ENCODE measurements at regions not wholly inside any gene's neighbourhood (a gene's known extent, or its start where the extent isn't known, plus 50 kb on each side); places are given as distances from the start of the nearest gene placed in this dataset.

GRCh38 chr2:183680573-183680972 is 556.3 kb downstream of the NUP35 start:
- TF ChIP-seq CTCF (optimal IDR thresholded peaks at IDR 0.05 in 1 of 3, IDR thresholded peaks at IDR 0.05 in 1 of 3, conservative IDR thresholded peaks at IDR 0.05 in 1 of 3; ENCODE audit: extremely low read depth in 1 of 3, insufficient read depth in 2 of 3, low read length in 3 of 3) (no peak), EZH2 (IDR thresholded peaks at IDR 0.05; ENCODE audit: low read length) (no peak)
- Histone ChIP-seq H3K9me1 (ENCODE audit: control insufficient read depth, extremely low read depth, insufficient read depth, low read length) (no peaks in the 10 kb centered on the region), H3K79me2 (ENCODE audit: control insufficient read depth, insufficient read depth, low read length) (no peaks in the 10 kb centered on the region), H3K9ac (ENCODE audit: control insufficient read depth, extremely low read depth, insufficient read depth, low read length) (no peak overlapping the region), H2AFZ (ENCODE audit: control insufficient read depth, low read length) (no peak overlapping the region), H3K4me1 (ENCODE audit: control insufficient read depth, extremely low read depth, insufficient read depth, low read length) (no peaks in the 10 kb centered on the region), H3K4me3 (ENCODE audit: control insufficient read depth in 2 of 3, extremely low read depth in 1 of 3, insufficient read depth in 2 of 3, low read depth in 1 of 3, low read length in 3 of 3) (no peak overlapping the region), H4K20me1 (ENCODE audit: control insufficient read depth, extremely low read depth, insufficient read depth, low read length) (no peaks in the 10 kb centered on the region), H3K4me2 (ENCODE audit: control insufficient read depth, extremely low read depth, insufficient read depth, low read depth, low read length) (no peak overlapping the region), H3K9me3 (ENCODE audit: control insufficient read depth, low read depth, low read length) (no peaks in the 10 kb centered on the region), H3K36me3 (ENCODE audit: control insufficient read depth in 2 of 2, extremely low read depth in 1 of 2, insufficient read depth in 2 of 2, low read length in 2 of 2) (no peaks in the 10 kb centered on the region), H3K27ac (ENCODE audit: control insufficient read depth, insufficient read depth, low read length) (no peak overlapping the region), H3K27me3 (ENCODE audit: control insufficient read depth, extremely low read depth, insufficient read depth, low read length) (no peaks in the 10 kb centered on the region)
- dilution Hi-C loops (cut with MboI; ENCODE audit: extremely low pct_ligation_motif_present, low sequenced_read_pairs), result no loop called here
- DNase-seq (ENCODE audit: low read depth, low spot score), result no peak
- FAIRE-seq, result no peak

DNA sequence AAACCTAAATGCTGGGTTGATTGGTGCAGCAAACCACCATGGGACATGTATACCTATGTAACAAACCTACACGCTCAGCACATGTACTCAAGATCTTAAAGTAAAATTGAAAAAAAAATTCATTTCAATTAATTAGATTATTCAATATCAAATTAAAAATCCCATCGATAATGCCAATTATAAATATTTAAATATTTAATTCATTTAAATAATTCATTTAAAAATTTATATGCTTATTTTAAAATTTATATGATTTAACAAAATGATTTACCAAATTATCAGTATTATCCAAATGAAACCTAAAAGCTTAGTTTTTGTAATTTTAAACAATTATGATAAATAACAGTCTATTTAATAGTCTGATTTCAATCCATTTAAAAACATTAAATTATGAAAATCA is 560.4 kb downstream of the NUP35 start:
- no peaks in the 10 kb centered on the region for H4K20me1 ChIP-seq (ENCODE audit: control insufficient read depth, extremely low read depth, insufficient read depth, low read length)
- TF ChIP-seq EZH2 (IDR thresholded peaks at IDR 0.05; ENCODE audit: low read length) (no peak), CTCF (optimal IDR thresholded peaks at IDR 0.05 in 1 of 3, IDR thresholded peaks at IDR 0.05 in 1 of 3, conservative IDR thresholded peaks at IDR 0.05 in 1 of 3; ENCODE audit: extremely low read depth in 1 of 3, insufficient read depth in 2 of 3, low read length in 3 of 3) (no peak)
- H3K4me1 ChIP-seq (ENCODE audit: control insufficient read depth, extremely low read depth, insufficient read depth, low read length), result no peaks in the 10 kb centered on the region
- no peaks in the 10 kb centered on the region for H3K36me3 ChIP-seq (ENCODE audit: control insufficient read depth in 2 of 2, extremely low read depth in 1 of 2, insufficient read depth in 2 of 2, low read length in 2 of 2)
- H3K27ac ChIP-seq (ENCODE audit: control insufficient read depth, insufficient read depth, low read length), result no peak overlapping the region
- no peak overlapping the region for H3K4me3 ChIP-seq (ENCODE audit: control insufficient read depth in 2 of 3, extremely low read depth in 1 of 3, insufficient read depth in 2 of 3, low read depth in 1 of 3, low read length in 3 of 3)
- no peak for DNase-seq (ENCODE audit: low read depth, low spot score)
- H3K9me3 ChIP-seq (ENCODE audit: control insufficient read depth, low read depth, low read length), result no peaks in the 10 kb centered on the region
- no peak overlapping the region for H3K4me2 ChIP-seq (ENCODE audit: control insufficient read depth, extremely low read depth, insufficient read depth, low read depth, low read length)
- FAIRE-seq, result no peak
- no peaks in the 10 kb centered on the region for H3K79me2 ChIP-seq (ENCODE audit: control insufficient read depth, insufficient read depth, low read length)
- H3K9me1 ChIP-seq (ENCODE audit: control insufficient read depth, extremely low read depth, insufficient read depth, low read length), result no peaks in the 10 kb centered on the region
- H3K9ac ChIP-seq (ENCODE audit: control insufficient read depth, extremely low read depth, insufficient read depth, low read length), result no peak overlapping the region
- dilution Hi-C loops (cut with MboI; ENCODE audit: extremely low pct_ligation_motif_present, low sequenced_read_pairs), result no loop called here
- H3K27me3 ChIP-seq (ENCODE audit: control insufficient read depth, extremely low read depth, insufficient read depth, low read length), result no peaks in the 10 kb centered on the region
- H2AFZ ChIP-seq (ENCODE audit: control insufficient read depth, low read length), result no peak overlapping the region

All from keratinocyte (primary cell).